ENCODE measurements at regions not wholly inside any gene's neighbourhood (a gene's known extent, or its start where the extent isn't known, plus 50 kb on each side); places are given as distances from the start of the nearest gene placed in this dataset.

DNA sequence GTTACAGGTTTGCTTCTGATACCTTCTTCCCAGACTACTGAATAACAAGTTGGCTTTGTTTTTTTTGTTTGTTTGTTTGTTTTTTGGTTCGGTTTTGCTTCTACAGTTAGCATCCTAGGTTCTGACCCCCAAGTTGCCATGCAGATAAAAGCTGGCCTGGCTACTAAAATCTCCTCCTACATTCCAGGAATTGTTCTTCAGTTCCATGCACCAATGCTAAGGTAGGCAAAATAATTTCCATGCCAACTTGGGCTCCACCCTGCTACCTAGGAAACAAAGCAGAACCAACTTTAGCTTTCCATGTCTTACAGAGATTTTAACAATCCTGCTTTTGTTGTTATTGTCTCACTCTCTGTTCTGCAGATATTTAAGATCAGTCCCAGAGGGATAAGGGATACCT is 495.5 kb upstream of the SOX9 start:
- H3K9me3 ChIP-seq (ENCODE audit: control insufficient read depth, insufficient read depth, low read length) = no peaks in the 10 kb centered on the region
- H3K27ac ChIP-seq (ENCODE audit: low read depth, low read length) = no peak overlapping the region
- POLR2A ChIA-PET = no interaction called here
- TF ChIP-seq, protein P1, sequence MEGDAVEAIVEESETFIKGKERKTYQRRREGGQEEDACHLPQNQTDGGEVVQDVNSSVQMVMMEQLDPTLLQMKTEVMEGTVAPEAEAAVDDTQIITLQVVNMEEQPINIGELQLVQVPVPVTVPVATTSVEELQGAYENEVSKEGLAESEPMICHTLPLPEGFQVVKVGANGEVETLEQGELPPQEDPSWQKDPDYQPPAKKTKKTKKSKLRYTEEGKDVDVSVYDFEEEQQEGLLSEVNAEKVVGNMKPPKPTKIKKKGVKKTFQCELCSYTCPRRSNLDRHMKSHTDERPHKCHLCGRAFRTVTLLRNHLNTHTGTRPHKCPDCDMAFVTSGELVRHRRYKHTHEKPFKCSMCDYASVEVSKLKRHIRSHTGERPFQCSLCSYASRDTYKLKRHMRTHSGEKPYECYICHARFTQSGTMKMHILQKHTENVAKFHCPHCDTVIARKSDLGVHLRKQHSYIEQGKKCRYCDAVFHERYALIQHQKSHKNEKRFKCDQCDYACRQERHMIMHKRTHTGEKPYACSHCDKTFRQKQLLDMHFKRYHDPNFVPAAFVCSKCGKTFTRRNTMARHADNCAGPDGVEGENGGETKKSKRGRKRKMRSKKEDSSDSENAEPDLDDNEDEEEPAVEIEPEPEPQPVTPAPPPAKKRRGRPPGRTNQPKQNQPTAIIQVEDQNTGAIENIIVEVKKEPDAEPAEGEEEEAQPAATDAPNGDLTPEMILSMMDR (IDR thresholded peaks at IDR 0.05; ENCODE audit: low read depth, low read length) = no peak
- CTCF ChIA-PET = no interaction called here
- no peaks in the 10 kb centered on the region for H3K27me3 ChIP-seq (ENCODE audit: control insufficient read depth, insufficient read depth, low read length)
- no peak overlapping the region for H3K4me3 ChIP-seq (ENCODE audit: low read depth, low read length)
- no peak for DNase-seq (ENCODE audit: low read depth, low spot score)

DNA sequence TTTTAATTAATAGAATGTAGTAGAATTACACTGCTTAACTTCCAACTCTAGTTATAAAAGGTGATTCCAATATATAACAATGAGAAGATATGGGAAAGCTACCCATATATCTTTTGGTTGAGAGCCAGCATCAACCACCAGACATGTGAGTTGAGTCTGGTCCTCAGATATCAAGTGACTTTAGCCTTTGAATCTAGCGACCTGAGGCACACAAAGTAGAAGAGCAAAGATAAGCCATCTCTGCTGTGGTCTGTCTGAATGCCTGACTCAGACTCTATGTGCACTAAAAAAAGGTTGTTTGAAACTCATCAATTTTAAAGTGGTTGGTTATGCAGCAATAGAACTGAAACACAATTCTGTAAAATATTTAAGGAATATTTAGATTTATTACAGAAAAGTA is 492.5 kb upstream of the SOX9 start:
- TF ChIP-seq, protein P1 (IDR thresholded peaks at IDR 0.05; ENCODE audit: low read depth, low read length) = no peak
- Histone ChIP-seq H3K27me3 (ENCODE audit: control insufficient read depth, insufficient read depth, low read length) (no peaks in the 10 kb centered on the region), H3K27ac (ENCODE audit: low read depth, low read length) (no peak overlapping the region), H3K4me3 (ENCODE audit: low read depth, low read length) (no peak overlapping the region), H3K9me3 (ENCODE audit: control insufficient read depth, insufficient read depth, low read length) (no peaks in the 10 kb centered on the region)
- no peak for DNase-seq (ENCODE audit: low read depth, low spot score)
- CTCF ChIA-PET = interaction anchor here (1.1 kb wide), 1 partner anchor 32 kb away, joined by 3 read pairs; no protein-coding TSS in a partner anchor
- POLR2A ChIA-PET = no interaction called here

DNA sequence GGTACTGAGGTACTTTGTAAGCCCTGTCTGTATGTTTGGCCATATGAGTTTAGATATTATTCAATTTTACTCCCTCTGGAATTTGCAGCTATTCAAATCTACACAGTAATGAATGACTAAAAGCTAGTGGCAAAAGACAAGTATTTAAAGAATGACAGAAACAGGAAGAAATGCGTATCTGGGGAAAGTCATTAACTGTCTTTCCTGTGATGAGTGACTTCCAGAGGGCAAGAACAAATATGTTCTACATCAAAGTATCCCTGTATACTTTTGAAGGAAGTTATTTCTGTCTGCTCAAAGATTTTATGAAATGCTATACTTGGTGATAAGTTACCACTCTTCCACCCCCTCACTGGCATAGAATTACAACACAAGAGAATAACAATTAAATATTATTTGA is 489.3 kb upstream of the SOX9 start:
- DNase-seq (ENCODE audit: low read depth, low spot score) = no peak
- POLR2A ChIA-PET = no interaction called here
- Histone ChIP-seq H3K4me3 (ENCODE audit: low read depth, low read length) (no peak overlapping the region), H3K27me3 (ENCODE audit: control insufficient read depth, insufficient read depth, low read length) (no peaks in the 10 kb centered on the region), H3K27ac (ENCODE audit: low read depth, low read length) (no peak overlapping the region), H3K9me3 (ENCODE audit: control insufficient read depth, insufficient read depth, low read length) (no peaks in the 10 kb centered on the region)
- CTCF ChIA-PET = no interaction called here
- TF ChIP-seq, protein P1 (IDR thresholded peaks at IDR 0.05; ENCODE audit: low read depth, low read length) = no peak

DNA sequence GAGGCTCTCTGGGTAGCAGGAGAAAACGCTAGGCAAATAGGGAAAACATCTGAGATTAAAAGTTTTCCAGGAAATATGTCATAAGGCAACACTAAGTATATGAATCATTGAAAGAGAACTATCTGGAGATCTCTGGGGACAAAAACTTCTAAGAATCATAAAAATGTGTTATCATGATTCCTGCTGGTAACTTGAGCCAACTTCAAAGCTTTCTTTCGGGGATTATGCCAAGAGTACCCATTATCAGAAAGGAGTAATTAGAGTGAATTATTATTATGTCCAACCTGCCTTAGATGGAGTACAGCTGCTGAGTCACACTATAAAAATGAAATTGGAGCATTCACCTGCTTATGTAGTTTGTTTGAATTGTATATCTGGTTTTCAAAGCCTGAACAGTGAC is 488.5 kb upstream of the SOX9 start:
- Histone ChIP-seq H3K27me3 (ENCODE audit: control insufficient read depth, insufficient read depth, low read length) (no peaks in the 10 kb centered on the region), H3K27ac (ENCODE audit: low read depth, low read length) (no peak overlapping the region), H3K4me3 (ENCODE audit: low read depth, low read length) (no peak overlapping the region), H3K9me3 (ENCODE audit: control insufficient read depth, insufficient read depth, low read length) (no peaks in the 10 kb centered on the region)
- TF ChIP-seq, protein P1 (IDR thresholded peaks at IDR 0.05; ENCODE audit: low read depth, low read length) = no peak
- DNase-seq (ENCODE audit: low read depth, low spot score) = no peak
- CTCF ChIA-PET = no interaction called here
- POLR2A ChIA-PET = no interaction called here

- CTCF ChIA-PET = no interaction called here
- Histone ChIP-seq H3K4me3 (ENCODE audit: low read depth, low read length) (no peak overlapping the region), H3K27ac (ENCODE audit: low read depth, low read length) (no peak overlapping the region), H3K27me3 (ENCODE audit: control insufficient read depth, insufficient read depth, low read length) (no peaks in the 10 kb centered on the region), H3K9me3 (ENCODE audit: control insufficient read depth, insufficient read depth, low read length) (no peaks in the 10 kb centered on the region)
- TF ChIP-seq, protein P1 (IDR thresholded peaks at IDR 0.05; ENCODE audit: low read depth, low read length) = no peak
- DNase-seq (ENCODE audit: low read depth, low spot score) = peak; percentile 70
- POLR2A ChIA-PET = interaction anchor here (0.7 to 1.3 kb wide), 2 partner anchors 16 to 58 kb away, joined by 3 to 5 read pairs; no protein-coding TSS in a partner anchor
Measured at GRCh38 chr17:71633391-71633849, 487.4 kb upstream of the SOX9 start.

Measured in AG04450 (cell line).